Erythroblast (primary cell): ENCODE measurements at regions not wholly inside any gene's neighbourhood (a gene's known extent, or its start where the extent isn't known, plus 50 kb on each side); places are given as distances from the start of the nearest gene placed in this dataset.

Experiments
- GATA1 ChIP-seq: IDR thresholded peaks from 2 replicates; pipeline ENCODE4 v1.6.1; 2011; ENCODE audit warnings: low read depth, mild to moderate bottlenecking, control low read depth, low read length, moderate library complexity
- POLR2A ChIP-seq: IDR thresholded peaks from 2 replicates; pipeline ENCODE4 v1.6.1; 2011; ENCODE audit warnings: mild to moderate bottlenecking, low read length

- TF ChIP-seq GATA1, result no peak
- no peak for TF ChIP-seq POLR2A
Measured at GRCh38 chr3:80999481-80999880, 762.0 kb downstream of the GBE1 start.
